ENCODE measurements at regions not wholly inside any gene's neighbourhood (a gene's known extent, or its start where the extent isn't known, plus 50 kb on each side); places are given as distances from the start of the nearest gene placed in this dataset.

DNA sequence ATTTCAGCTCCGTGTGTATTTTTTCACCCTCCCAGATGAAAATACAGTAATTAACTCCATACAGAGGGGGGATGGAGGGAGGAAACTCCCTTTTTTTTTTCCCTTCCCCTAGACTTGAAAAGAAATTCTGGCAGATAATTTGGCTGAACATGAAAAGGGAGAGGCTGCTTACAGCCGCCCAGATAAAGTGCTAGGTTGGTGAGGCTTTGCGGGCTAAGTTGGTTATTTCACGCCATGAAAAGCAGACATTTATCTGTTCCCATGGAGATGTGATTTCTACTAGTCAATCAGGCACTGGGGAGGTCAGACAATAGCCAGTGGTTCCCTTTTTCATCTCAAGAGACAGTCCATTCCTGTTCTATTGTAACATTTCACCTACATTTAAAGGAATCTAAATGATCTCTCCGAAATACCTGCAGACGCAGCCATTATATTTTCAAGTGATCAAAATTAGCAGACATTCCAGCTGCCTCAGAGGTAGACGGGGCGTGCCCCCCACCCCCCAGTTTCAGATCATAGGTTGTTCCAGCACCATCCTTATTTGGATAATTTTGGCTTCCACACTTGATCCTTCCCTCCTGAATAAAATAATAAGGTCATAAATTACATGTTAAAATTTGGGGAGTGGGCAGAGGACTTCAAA is 143.9 kb upstream of the ZNF217 start:
- H3K4me3 ChIP-seq (ENCODE audit: low read length) = peak overlapping the region; percentile 21
- TF ChIP-seq, protein P1, sequence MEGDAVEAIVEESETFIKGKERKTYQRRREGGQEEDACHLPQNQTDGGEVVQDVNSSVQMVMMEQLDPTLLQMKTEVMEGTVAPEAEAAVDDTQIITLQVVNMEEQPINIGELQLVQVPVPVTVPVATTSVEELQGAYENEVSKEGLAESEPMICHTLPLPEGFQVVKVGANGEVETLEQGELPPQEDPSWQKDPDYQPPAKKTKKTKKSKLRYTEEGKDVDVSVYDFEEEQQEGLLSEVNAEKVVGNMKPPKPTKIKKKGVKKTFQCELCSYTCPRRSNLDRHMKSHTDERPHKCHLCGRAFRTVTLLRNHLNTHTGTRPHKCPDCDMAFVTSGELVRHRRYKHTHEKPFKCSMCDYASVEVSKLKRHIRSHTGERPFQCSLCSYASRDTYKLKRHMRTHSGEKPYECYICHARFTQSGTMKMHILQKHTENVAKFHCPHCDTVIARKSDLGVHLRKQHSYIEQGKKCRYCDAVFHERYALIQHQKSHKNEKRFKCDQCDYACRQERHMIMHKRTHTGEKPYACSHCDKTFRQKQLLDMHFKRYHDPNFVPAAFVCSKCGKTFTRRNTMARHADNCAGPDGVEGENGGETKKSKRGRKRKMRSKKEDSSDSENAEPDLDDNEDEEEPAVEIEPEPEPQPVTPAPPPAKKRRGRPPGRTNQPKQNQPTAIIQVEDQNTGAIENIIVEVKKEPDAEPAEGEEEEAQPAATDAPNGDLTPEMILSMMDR (conservative IDR thresholded peaks at IDR 0.05; ENCODE audit: low read length) = no peak
- peak; percentile 74 for DNase-seq (ENCODE audit: low read depth)

DNA sequence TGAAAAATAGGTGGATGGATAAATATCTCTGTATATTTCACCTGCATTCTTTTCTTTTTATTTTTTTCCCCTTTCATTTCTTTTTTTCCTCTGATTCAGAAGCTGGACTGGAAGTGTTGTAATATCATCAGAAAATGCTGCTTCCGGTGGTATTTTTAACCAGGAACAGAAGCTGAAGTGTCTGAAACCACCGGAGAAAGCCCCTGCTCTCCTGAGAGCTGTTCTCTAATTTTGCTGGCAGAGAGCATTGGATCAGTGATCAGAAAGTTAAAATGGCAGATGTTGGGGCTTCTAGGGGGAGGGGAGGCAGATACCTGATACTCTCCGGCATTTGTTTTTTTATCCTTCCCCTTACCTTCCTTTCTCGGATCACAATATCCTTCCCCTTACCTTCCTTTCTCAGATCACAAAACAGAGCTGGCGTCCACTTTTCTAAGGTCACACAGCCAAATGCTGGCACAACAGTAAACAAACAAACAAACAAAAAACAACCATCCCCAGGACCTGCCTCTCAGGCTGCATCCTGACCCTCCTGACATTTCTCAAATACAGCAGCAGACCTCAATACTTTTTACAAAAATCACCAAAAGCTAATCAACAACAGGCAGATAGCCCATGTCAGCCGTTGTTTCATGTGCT is 143.2 kb upstream of the ZNF217 start:
- H3K4me3 ChIP-seq (ENCODE audit: low read length) = peak overlapping the region; percentile 21
- DNase-seq (ENCODE audit: low read depth) = peak; percentile 76
- TF ChIP-seq, protein P1 (conservative IDR thresholded peaks at IDR 0.05; ENCODE audit: low read length) = no peak

DNA sequence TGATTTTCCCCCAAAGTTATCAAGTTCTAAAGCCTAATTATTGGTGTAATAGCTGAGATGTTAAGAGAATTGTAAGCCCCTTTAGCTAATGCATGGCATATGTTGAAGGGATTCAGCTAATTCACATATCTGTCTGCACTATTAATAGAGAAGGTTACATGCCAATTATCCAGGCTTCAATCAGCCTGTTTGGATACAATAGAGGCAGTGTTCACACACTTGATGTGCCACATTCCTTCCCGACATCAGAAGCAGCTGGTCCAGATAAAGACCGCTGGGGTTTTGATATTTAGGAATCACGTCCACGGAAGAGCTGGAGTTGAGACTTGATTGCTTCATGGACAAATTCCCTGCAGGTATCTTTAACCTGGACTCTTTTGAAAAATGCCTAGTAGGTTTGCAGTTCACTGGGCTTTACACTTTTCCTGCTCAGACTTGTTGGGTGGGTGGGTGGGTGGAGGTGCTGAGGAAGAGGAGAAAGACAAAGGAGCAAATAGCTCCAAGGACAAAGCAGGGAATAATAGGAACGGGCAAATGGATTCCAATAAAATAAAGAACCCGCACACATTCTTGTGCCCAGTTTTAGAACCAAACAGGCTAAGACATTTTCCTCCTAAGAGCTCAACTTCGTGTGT is 142.6 kb upstream of the ZNF217 start:
- DNase-seq (ENCODE audit: low read depth) = peak; percentile 42
- TF ChIP-seq, protein P1 (conservative IDR thresholded peaks at IDR 0.05; ENCODE audit: low read length) = no peak
- no peak overlapping the region for H3K4me3 ChIP-seq (ENCODE audit: low read length)

DNA sequence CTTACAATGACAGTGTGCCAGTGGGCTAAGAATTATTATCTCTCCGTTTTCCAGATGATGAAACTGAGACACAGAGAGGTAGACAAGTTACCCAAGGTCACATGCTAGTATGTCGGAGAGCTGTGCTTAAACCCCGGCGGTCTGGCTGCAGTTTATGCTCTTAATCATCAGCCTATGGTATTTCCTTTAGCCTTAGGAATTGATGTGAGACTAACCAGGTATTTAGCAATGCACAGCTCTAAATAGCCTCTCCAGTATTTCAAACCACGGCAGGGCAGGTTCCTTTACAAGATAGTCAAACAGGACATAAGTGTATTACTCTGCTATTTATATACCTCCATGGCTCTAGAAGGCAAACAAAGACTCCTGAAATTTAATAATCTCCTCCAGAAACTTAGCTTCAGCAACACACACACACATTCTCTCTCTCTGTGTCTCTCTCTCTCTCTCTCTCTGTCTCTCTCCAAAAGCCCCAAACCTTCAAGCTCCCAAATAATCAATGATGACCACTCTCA is 142.0 kb upstream of the ZNF217 start:
- no peak overlapping the region for H3K4me3 ChIP-seq (ENCODE audit: low read length)
- DNase-seq (ENCODE audit: low read depth) = peak; percentile 98
- TF ChIP-seq, protein P1 (conservative IDR thresholded peaks at IDR 0.05; ENCODE audit: low read length) = no peak

DNA sequence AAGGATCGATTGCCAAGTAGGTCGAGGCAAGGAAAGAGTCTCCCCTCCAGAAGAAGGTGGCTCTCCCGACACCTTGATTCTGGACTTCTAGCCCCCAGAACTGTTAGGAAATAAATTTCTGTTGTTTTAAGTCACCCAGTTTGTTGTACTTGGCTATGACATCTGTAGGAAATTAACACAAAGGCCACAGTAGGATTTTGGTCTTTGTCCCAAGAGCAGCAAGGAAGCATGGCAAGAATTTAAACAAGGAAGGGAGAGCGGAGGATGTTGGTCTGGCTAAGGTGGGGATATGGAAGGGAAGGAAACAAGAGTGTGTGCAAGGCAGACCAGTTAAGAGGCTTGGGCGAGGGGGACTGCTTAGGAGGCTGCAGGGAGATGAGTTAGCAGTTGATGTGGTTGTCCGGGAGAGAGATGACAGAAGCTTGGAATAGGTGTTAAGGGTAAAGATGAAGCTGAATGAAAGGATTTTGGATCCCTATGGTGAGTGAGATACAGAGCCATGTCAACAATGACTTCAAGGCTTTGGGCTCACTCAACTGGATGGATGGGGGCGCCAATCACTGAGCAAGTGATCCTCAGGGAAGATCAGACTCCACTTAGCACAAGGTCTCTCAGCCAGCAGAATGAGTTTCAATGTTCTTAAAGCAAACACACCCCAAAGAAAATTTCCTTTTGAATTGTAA is 140.5 kb upstream of the ZNF217 start:
- no peak overlapping the region for H3K4me3 ChIP-seq (ENCODE audit: low read length)
- TF ChIP-seq, protein P1 (conservative IDR thresholded peaks at IDR 0.05; ENCODE audit: low read length) = no peak
- peak; percentile 76 for DNase-seq (ENCODE audit: low read depth)

DNA sequence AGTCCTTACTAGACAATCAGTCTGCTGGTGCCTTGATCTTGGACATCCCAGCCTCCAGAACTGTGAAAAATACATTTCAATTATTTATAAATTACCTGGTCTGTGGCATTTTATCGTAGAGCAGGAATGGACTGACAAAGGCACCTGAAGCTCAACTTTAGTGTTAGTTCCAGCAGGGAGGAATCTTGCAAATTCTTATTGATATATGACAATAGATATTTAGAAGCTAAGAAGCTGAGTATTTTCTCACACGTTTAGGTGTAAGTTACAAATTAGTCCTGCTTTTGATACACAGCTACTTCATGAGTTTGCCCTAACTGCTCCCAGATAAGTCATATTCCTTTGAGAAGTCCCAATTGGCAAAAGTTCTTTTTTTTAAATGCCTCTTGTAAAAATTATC is 138.0 kb upstream of the ZNF217 start:
- no peak for DNase-seq (ENCODE audit: low read depth)
- H3K4me3 ChIP-seq (ENCODE audit: low read length) = no peak overlapping the region
- TF ChIP-seq, protein P1 (conservative IDR thresholded peaks at IDR 0.05; ENCODE audit: low read length) = no peak
